Epidermal melanocyte (primary cell): ENCODE measurements at regions not wholly inside any gene's neighbourhood (a gene's known extent, or its start where the extent isn't known, plus 50 kb on each side); places are given as distances from the start of the nearest gene placed in this dataset.
"Not testable (repeated sequence)": the region's sequence is repeated elsewhere in the genome, so short reads cannot be mapped to it uniquely, and the experiment has no call there.

ENCODE experiments used
- DNase-seq: peaks from one replicate; pipeline ENCODE4 v3.0.0; 2011; ENCODE audit warnings: low spot score; ENCODE audit not compliant: insufficient read length

DNA sequence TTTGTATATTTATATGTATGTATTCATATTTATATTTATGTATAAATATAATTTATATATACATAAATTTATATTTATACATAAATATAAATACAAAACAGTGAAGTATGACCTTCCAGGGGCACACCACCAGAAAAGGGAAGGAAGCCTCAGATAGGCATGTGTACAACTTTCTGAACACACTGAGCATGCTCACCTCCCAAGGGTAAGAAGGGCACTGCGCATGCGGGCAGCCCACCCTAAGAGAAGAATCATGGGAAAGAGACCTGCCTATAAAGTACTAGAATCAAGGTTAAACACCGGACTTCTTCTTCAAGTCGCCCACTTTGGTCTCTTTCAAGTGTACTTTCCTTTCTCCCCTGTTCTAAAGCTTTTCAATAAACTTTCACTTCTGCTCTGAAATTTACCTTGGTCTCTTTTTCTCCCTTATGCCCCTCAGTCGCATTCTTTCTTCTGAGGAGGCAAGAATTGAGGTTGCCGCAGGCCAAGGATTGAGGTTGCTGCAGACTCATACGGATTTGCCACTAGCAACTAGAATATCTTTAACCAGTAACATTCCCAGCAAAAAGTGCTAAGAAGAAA lies 600.3 kb downstream of the RPIA start:
- DNase-seq: not testable (repeated sequence)

GRCh38 chr2:89293399-89293798 lies 601.9 kb downstream of the RPIA start:
- DNase-seq: not testable (repeated sequence)

DNA sequence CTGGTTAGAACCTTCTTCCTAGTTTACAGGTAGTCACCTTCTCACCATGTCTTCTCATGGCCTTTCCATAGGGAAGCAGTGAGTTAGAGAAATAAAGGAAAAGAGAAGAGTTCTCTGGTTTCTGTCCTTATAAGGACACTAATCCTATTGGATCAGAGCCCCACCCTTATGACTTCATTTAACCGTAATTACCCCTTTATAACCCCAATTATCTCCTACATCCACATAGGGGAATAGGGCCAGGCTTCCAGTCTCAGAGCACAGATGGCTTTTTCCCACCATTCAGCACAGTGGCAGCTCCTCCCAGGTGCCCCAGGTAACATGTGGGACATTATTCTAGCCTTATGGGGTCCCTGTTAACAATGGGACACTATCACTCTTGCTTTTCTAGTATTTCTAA lies 602.9 kb downstream of the RPIA start:
- DNase-seq: not testable (repeated sequence)

DNA sequence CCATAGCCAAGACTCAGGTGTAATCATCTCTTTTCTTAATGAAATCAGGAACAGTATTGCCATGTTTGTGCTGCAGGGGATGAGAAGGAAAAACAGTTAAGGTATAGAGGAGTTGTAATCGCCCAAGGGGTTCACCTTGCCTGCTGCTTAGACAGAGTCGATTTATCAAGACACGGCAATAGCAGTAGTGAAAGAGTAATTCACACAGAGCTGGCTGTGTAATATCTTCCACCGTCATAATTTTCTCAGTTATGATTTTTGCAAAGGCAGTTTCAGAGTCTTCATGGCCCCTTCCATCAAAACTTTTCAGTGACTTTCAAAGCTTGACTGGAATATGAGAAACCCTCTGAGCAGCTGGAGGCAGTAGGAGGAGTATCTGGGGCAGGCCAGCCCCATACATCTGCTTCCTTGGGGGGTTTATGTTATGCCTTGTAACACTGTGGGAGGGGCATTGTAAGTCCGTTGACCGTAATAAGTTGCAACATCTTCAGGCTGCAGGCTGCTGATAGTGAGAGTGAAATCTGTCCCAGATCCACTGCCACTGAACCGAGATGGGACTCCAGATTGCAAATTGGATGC lies 605.4 kb downstream of the RPIA start:
- DNase-seq: not testable (repeated sequence)

- DNase-seq: not testable (repeated sequence)
Measured at GRCh38 chr2:89299196-89299595, 607.7 kb downstream of the RPIA start.

DNA sequence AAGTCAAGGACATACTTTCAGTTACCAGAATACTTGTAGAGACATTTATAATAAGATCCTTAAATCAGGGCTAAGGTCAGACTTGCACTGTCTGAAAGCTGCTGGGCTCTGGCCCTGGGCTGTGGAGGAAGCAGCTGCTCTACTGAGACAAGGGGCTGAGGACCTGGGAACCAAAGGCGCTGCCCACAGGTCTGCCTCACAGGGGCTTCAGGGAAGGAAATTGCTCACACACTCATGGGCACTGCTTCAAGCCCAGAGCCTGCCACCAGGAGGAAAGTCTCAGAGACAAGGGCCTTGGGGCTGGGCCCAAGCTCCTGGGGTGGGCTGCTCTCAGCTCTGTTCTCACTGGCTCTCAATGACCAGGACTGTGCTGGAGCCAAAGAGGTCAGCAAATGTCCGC lies 614.1 kb downstream of the RPIA start:
- DNase-seq: not testable (repeated sequence)

DNA sequence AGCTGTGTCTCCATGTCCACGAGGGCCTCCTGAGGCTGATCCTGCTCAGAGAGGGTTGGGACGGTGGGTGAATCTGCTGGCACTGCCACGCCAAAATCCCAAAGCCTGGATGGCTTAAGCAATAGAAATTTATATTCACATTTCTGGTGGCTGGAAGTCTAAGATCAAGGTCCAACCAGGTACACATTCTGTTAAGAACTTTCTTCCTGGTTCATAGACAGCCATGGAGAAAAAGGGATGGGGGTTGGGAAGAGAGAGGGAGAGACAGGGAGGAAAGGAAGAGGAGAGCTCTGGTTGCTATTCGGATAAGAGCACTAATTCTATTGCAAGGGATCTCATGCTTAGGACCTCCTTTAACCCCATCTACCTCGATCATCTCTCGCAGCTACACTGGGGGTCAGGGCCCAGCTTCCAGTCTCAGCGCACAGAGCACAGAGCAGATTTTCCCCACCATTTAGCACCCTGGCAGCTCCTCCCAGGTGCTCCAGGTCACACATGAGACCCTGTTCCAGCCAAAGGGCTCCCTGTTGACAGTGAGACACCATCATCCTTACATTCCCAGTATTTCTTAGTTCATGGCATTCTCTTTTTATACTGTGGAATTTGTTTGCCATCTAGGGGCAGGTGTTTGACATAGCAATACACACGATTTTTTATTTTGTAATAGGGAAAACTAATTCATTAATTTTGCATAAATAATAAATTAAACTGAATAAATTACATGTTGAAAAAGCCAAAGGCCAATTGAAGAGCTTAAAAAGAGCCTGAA lies 615.6 kb downstream of the RPIA start:
- DNase-seq: not testable (repeated sequence)

DNA sequence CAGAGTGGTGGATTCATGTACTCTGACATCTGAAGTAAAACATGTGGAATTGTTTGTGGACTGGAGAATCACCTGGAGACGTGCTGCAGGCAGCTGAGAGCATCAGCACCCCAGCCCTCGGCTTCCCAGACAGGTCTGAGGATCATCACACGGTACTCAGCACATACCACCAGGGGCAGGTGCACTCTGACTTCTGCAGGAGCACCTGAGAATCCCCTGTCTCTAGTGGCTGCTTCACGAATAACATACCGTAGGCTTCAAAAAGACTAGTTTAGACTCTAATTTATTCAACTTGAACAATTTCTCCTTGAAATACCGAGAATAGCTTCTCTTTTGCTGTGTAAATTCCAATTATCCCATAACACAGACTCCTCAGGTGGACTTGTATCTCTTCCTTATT lies 627.5 kb downstream of the RPIA start:
- not testable (repeated sequence) for DNase-seq

DNA sequence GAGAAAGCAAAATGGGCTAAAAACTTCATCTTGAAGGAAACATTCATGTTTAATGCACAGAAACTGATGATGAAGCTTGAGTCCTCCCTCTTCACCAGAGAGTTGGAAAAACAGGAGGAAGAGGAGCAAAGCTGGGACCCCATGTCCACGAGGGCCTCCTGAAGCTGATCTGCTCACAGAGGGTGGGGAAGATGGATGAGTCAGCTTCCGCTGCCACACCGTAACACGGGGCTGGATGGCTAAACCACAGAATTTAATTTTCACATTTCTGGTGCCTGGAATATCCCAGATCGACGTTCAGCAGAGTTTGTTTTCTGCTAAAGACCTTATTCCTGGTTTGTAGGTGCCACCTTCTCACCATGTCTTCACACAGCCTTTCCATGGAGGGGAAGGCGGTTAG lies 634.4 kb downstream of the RPIA start:
- DNase-seq: not testable (repeated sequence)

DNA sequence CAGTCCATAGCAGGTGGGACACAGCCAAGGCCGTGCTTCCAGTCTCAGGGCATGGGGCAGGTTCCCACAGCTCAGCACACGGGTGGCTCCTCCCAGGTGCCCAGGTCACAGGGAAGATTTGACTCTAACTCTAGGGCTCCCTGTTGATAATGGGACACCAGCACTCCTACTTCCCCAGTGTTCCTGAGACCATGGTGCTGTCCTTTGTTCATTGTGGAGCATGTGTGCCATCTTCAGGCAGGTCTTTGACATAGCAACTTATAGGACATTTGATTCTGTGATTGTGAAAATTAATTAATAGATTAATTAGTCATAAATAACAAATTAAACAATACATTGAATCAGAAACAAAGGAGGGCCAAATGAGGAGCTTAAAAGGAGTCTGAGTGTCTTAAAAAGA lies 635.0 kb downstream of the RPIA start:
- DNase-seq: not testable (repeated sequence)

DNA sequence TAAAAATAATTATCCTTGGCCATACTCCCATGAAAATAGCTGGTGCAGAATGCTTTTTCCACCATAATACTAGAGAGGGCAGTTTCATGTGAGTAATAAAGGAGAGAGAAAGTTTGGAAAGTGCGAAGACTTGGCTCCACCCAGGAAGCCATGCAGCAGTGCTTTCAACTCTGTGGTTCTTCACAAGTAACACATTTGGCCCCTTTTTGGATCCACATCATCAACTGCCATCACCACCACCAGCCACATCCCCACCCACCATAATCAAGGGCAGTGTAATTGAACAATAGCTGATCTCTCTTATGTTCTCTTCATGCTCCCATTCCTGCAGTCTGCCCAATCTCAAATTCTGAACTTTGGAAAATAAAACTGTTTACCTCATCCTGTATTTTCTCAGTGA lies 637.3 kb downstream of the RPIA start:
- not testable (repeated sequence) for DNase-seq
